Mesendoderm (in vitro differentiated cells): ENCODE measurements at regions not wholly inside any gene's neighbourhood (a gene's known extent, or its start where the extent isn't known, plus 50 kb on each side); places are given as distances from the start of the nearest gene placed in this dataset.
"Not testable (repeated sequence)": the region's sequence is repeated elsewhere in the genome, so short reads cannot be mapped to it uniquely, and the experiment has no call there.

ENCODE experiments used
- DNase-seq: peaks from one replicate; pipeline ENCODE4 v3.0.0; 2013
- H2AK5ac ChIP-seq: 2 replicates; pipeline ENCODE4 v1.6.1; 2013; ENCODE audit warnings: low read length, inconsistent platforms
- H2BK120ac ChIP-seq: 2 replicates; pipeline ENCODE4 v1.6.1; 2013; ENCODE audit warnings: low read depth, mild to moderate bottlenecking, low read length, moderate library complexity, mixed read lengths
- H2BK15ac ChIP-seq: replicated peaks from 2 replicates; pipeline ENCODE4 v1.6.1; 2013; ENCODE audit warnings: low read depth, mild to moderate bottlenecking, moderate library complexity
- H2BK5ac ChIP-seq: 2 replicates; pipeline ENCODE4 v1.6.1; 2013; ENCODE audit warnings: low read length, inconsistent platforms
- H3K18ac ChIP-seq: 2 replicates; pipeline ENCODE4 v1.6.1; 2013; ENCODE audit warnings: mild to moderate bottlenecking, low read length, mixed read lengths
- H3K23ac ChIP-seq: one replicate; pipeline ENCODE4 v1.6.1; 2013; ENCODE audit warnings: low read length
- H3K27ac ChIP-seq: 2 replicates; pipeline ENCODE4 v1.5.1; 2013; ENCODE audit warnings: low read depth, mild to moderate bottlenecking, inconsistent platforms, low read length, moderate library complexity
- H3K27me3 ChIP-seq: 2 replicates; pipeline ENCODE4 v1.6.1; 2013; ENCODE audit warnings: low read length, control low read depth, mild to moderate bottlenecking, inconsistent platforms; ENCODE audit not compliant: insufficient read depth, poor library complexity
- H3K36me3 ChIP-seq: 2 replicates; pipeline ENCODE4 v1.6.1; 2013; ENCODE audit warnings: low read length, inconsistent platforms; ENCODE audit not compliant: control insufficient read depth, insufficient read depth
- H3K4ac ChIP-seq: one replicate; pipeline ENCODE4 v1.6.1; 2013; ENCODE audit warnings: low read depth, mild to moderate bottlenecking, low read length, moderate library complexity
- H3K4me1 ChIP-seq: 2 replicates; pipeline ENCODE4 v1.6.1; 2013; ENCODE audit warnings: low read depth, low read length, inconsistent platforms; ENCODE audit not compliant: control insufficient read depth
- H3K4me2 ChIP-seq: 2 replicates; pipeline ENCODE4 v1.6.1; 2013; ENCODE audit warnings: low read length
- H3K4me3 ChIP-seq: 2 replicates; pipeline ENCODE4 v1.5.1; 2013; ENCODE audit warnings: mild to moderate bottlenecking, low read length
- H3K56ac ChIP-seq: one replicate; pipeline ENCODE4 v1.6.1; 2013; ENCODE audit warnings: low read length
- H3K79me1 ChIP-seq: 2 replicates; pipeline ENCODE4 v1.6.1; 2013; ENCODE audit warnings: low read length, inconsistent platforms
- H3K79me2 ChIP-seq: 2 replicates; pipeline ENCODE4 v1.6.1; 2013; ENCODE audit warnings: mild to moderate bottlenecking, low read length; ENCODE audit not compliant: control insufficient read depth, insufficient read depth
- H3K9ac ChIP-seq: 2 replicates; pipeline ENCODE4 v1.6.1; 2013; ENCODE audit warnings: low read length, inconsistent platforms
- H4K5ac ChIP-seq: one replicate; pipeline ENCODE4 v1.6.1; 2013; ENCODE audit warnings: low read length
- H4K8ac ChIP-seq: one replicate; pipeline ENCODE4 v1.6.1; 2013; ENCODE audit warnings: low read depth, mild to moderate bottlenecking, control low read depth, low read length, moderate library complexity
- WGBS: extraction: QIAGEN DNeasy Blood & Tissue Kit; methylation state at CpG from one replicate; pipeline ENCODE4 v1.1.7; 2013; ENCODE audit warnings: low lambda C conversion rate, missing lambda C conversion rate; ENCODE audit not compliant: insufficient coverage; ENCODE audit errors: extremely low coverage; 5-methylcytosine and 5-hydroxymethylcytosine counted together

DNA sequence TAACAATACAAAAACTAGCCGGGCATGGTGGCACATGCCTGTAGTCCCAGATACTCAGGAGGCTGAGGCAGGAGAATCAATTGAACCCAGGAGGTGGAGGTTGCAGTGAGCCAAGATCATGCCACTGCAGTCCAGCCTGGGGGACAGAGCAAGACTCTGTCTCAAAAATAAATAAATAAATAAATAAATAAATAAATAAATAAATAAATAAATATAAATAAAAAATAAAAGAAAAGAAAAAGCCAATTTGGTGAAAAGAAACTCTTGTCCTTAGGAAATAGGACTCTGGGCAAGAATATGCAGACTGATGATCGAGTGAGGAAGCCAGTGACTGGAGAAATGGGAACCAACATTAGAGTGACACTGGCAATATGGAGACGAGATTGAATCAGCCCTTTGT, 171.9 kb upstream of the DCC start:
- not testable (repeated sequence) for H3K23ac ChIP-seq, H3K4me1 ChIP-seq, H3K79me2 ChIP-seq, H3K18ac ChIP-seq, DNase-seq, H3K4ac ChIP-seq, H4K5ac ChIP-seq, H3K79me1 ChIP-seq, H2BK5ac ChIP-seq, H3K4me2 ChIP-seq, H3K56ac ChIP-seq, H2BK120ac ChIP-seq, H2BK15ac ChIP-seq, H4K8ac ChIP-seq, H2AK5ac ChIP-seq, H3K9ac ChIP-seq, H3K36me3 ChIP-seq, H3K4me3 ChIP-seq, H3K27me3 ChIP-seq, H3K27ac ChIP-seq
- no CpG with 5 or more reads among the region's 3 CpGs for WGBS

DNA sequence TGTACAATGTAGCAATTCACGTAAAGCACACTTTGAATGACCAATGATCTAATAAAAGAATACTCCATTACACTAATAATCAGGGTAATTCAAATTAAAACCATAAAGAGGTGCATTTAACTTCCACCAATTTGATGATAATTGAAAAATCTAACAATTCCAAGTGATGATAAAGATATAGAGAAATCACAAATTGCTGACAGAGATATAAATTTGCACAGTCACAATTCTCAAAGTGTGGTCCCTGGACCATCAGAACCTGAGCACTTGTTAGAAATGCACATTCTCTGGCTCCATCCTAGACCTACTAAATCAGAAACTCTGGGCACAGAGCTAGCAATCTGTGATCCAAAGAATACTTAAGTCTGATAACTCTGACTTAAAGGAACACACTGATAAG, 165.8 kb upstream of the DCC start:
- no peak overlapping the region for H3K18ac ChIP-seq
- H2BK15ac ChIP-seq, result no peak overlapping the region
- no CpG with 5 or more reads among the region's 1 CpG for whole genome bisulfite sequencing
- no peaks in the 10 kb centered on the region for H3K4me1 ChIP-seq
- no peak overlapping the region for H3K27ac ChIP-seq
- H3K79me2 ChIP-seq, result no peaks in the 10 kb centered on the region
- no peak overlapping the region for H2BK120ac ChIP-seq
- H3K56ac ChIP-seq, result no peak overlapping the region
- H3K9ac ChIP-seq, result no peak overlapping the region
- no peak overlapping the region for H3K4me3 ChIP-seq
- H4K5ac ChIP-seq, result no peak overlapping the region
- H3K4ac ChIP-seq, result no peak overlapping the region
- no peak for DNase-seq
- H3K79me1 ChIP-seq, result no peaks in the 10 kb centered on the region
- H2BK5ac ChIP-seq, result no peak overlapping the region
- H3K4me2 ChIP-seq, result no peak overlapping the region
- H4K8ac ChIP-seq, result no peak overlapping the region
- no peaks in the 10 kb centered on the region for H3K36me3 ChIP-seq
- H3K27me3 ChIP-seq, result no peaks in the 10 kb centered on the region
- H3K23ac ChIP-seq, result no peak overlapping the region
- H2AK5ac ChIP-seq, result no peak overlapping the region

DNA sequence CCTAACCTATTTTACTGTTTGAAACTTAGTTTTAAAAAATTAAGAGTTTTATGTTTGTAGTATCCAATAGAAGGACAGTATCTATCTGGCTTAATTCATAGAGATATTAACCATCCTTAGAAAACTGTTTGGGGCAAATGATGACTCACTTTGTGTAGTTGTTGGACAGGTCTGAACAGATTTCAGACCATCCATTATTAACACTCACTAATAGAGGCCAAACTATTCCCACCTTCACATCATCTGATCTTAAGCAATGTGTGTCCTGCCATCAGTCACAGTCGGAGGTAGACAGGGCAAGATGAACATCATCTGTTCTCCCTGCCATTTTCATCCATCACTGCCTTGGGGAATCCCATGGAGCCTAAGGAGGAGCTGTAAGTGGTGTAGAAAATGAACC, 164.6 kb upstream of the DCC start:
- Histone ChIP-seq H2BK15ac (no peak overlapping the region), H3K23ac (no peak overlapping the region), H3K27ac (no peak overlapping the region)

DNA sequence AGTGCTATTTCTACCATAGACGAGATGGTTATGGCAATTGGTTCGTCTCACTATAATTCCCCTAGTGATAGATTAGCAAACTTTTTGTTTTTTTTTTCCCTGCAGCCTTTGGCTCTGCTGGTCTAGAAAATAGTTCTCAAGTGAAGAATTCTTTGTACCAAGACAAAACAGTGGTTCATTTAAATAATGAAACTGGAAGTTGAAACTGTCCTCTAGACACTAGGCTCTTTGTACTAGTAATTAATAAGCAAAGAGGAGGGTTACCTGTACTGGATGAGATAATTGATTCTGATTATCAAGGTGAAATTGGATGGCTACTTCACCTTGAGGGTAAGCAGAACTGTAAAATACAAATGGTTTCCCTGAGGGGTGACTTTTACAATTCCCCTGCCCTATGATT, 156.9 kb upstream of the DCC start:
- Histone ChIP-seq H3K4me2 (no peak overlapping the region), H2BK5ac (no peak overlapping the region), H2BK15ac (no peak overlapping the region), H3K23ac (no peak overlapping the region), H3K79me1 (no peaks in the 10 kb centered on the region), H3K18ac (no peak overlapping the region), H4K8ac (no peak overlapping the region), H3K27ac (no peak overlapping the region), H2AK5ac (no peak overlapping the region), H3K4me1 (no peaks in the 10 kb centered on the region), H2BK120ac (no peak overlapping the region), H3K4me3 (no peak overlapping the region), H3K9ac (no peak overlapping the region), H3K4ac (no peak overlapping the region), H3K27me3 (no peaks in the 10 kb centered on the region), H3K79me2 (no peaks in the 10 kb centered on the region), H3K56ac (no peak overlapping the region), H3K36me3 (no peaks in the 10 kb centered on the region), H4K5ac (no peak overlapping the region)
- WGBS, result no CpG with 5 or more reads among the region's 2 CpGs
- DNase-seq, result no peak

More for the DNA sequence above, 164.6 kb upstream of the DCC start:
- Histone ChIP-seq H3K4ac (no peak overlapping the region), H3K18ac (no peak overlapping the region), H2BK5ac (no peak overlapping the region), H3K56ac (no peak overlapping the region), H2BK120ac (no peak overlapping the region), H3K79me1 (no peaks in the 10 kb centered on the region), H4K8ac (no peak overlapping the region), H3K9ac (no peak overlapping the region), H3K27me3 (no peaks in the 10 kb centered on the region), H3K4me1 (no peaks in the 10 kb centered on the region), H3K4me2 (no peak overlapping the region), H2AK5ac (no peak overlapping the region), H3K4me3 (no peak overlapping the region), H3K79me2 (no peaks in the 10 kb centered on the region), H3K36me3 (no peaks in the 10 kb centered on the region), H4K5ac (no peak overlapping the region)
- DNase-seq, result no peak
- WGBS, result no CpG with 5 or more reads among the region's 1 CpG

DNA sequence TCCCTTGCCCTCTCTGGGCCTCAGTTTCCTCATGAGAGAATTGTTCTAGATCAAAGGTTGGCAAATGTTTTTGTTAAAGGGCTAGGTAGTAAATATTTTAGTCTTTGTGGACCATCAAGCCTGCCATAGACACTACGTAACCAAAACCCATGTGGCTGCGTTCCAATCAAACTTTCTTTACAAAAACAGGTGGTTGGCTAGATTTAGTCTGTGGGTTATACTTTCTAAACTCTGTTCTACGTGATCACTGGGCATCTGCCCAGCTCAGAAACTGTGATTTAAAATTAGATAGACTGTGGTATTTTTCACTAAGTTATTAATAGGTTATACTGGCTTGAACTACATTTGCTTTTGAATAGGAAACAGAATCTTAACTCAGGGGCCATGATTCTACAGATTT, 149.8 kb upstream of the DCC start:
- no CpG with 5 or more reads among the region's 3 CpGs for WGBS
- H3K23ac ChIP-seq, result no peak overlapping the region
- no peak overlapping the region for H3K4me2 ChIP-seq
- no peak overlapping the region for H3K18ac ChIP-seq
- H2AK5ac ChIP-seq, result no peak overlapping the region
- H3K79me2 ChIP-seq, result no peaks in the 10 kb centered on the region
- H2BK5ac ChIP-seq, result no peak overlapping the region
- no peaks in the 10 kb centered on the region for H3K4me1 ChIP-seq
- no peak overlapping the region for H3K9ac ChIP-seq
- no peak overlapping the region for H3K56ac ChIP-seq
- H4K5ac ChIP-seq, result no peak overlapping the region
- H3K4me3 ChIP-seq, result no peak overlapping the region
- no peak for DNase-seq
- H3K27me3 ChIP-seq, result no peaks in the 10 kb centered on the region
- H3K4ac ChIP-seq, result no peak overlapping the region
- H2BK15ac ChIP-seq, result no peak overlapping the region
- no peaks in the 10 kb centered on the region for H3K36me3 ChIP-seq
- H3K79me1 ChIP-seq, result no peaks in the 10 kb centered on the region
- no peak overlapping the region for H4K8ac ChIP-seq
- H2BK120ac ChIP-seq, result no peak overlapping the region
- H3K27ac ChIP-seq, result no peak overlapping the region

DNA sequence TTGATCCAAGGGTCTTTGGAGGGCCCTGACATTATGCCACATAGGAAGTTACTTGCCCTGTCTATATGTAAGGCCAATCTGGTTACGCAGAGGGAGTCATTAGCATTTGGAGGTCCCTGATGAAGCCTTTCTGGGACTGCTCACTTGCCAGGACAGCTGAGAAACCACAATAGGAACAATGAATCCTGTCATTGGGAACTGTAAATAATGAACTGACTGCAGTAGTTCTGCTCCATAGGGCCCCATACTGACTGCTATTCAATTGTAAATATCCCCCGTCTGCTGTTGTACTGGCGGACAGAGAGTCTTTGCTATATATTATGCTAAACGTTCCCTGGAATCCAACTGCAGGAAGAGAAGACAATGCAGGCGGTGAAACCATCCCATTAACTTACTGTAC, 149.4 kb upstream of the DCC start:
- no peak overlapping the region for H3K23ac ChIP-seq
- no peak overlapping the region for H2AK5ac ChIP-seq
- no peak overlapping the region for H3K27ac ChIP-seq
- no peak overlapping the region for H2BK15ac ChIP-seq
- H3K4me1 ChIP-seq, result no peaks in the 10 kb centered on the region
- H3K56ac ChIP-seq, result no peak overlapping the region
- no peak for DNase-seq
- H3K79me1 ChIP-seq, result no peaks in the 10 kb centered on the region
- H3K9ac ChIP-seq, result no peak overlapping the region
- no peak overlapping the region for H3K4me2 ChIP-seq
- H3K36me3 ChIP-seq, result no peaks in the 10 kb centered on the region
- no peak overlapping the region for H4K8ac ChIP-seq
- no peak overlapping the region for H3K4ac ChIP-seq
- H3K18ac ChIP-seq, result no peak overlapping the region
- no peak overlapping the region for H2BK120ac ChIP-seq
- no peaks in the 10 kb centered on the region for H3K79me2 ChIP-seq
- no peak overlapping the region for H2BK5ac ChIP-seq
- H3K27me3 ChIP-seq, result no peaks in the 10 kb centered on the region
- H3K4me3 ChIP-seq, result no peak overlapping the region
- no peak overlapping the region for H4K5ac ChIP-seq
- no CpG with 5 or more reads among the region's 5 CpGs for WGBS
